CD4-positive, alpha-beta T cell treated with Interleukin-4 for 4 hours (primary cell): ENCODE measurements at regions not wholly inside any gene's neighbourhood (a gene's known extent, or its start where the extent isn't known, plus 50 kb on each side); places are given as distances from the start of the nearest gene placed in this dataset.
"Not testable (repeated sequence)": the region's sequence is repeated elsewhere in the genome, so short reads cannot be mapped to it uniquely, and the experiment has no call there.

Experiments
- DNase-seq: peaks from one replicate; pipeline ENCODE4 v3.0.0-alpha.2; 2020

DNA sequence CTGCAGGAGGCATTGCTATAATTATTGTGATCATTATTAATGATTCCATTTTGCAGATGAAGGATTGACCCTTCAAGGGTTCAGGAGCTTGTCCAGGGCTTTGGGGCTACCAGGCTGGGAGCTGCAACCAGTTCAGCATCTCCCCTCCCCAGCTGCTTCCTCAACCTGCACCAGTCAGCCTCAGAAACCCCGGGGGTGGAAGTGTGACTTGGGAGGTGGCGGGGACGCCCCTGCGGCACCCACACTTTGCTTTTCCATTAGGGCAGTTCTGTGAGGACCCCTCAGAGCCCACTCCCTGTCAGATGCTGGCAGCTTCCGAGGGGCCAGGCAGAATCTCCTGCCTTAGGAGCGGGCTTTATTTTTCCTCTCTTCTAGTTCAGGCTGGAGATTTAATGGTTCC is 85.6 kb downstream of the OLFM1 start:
- DNase-seq = no peak

DNA sequence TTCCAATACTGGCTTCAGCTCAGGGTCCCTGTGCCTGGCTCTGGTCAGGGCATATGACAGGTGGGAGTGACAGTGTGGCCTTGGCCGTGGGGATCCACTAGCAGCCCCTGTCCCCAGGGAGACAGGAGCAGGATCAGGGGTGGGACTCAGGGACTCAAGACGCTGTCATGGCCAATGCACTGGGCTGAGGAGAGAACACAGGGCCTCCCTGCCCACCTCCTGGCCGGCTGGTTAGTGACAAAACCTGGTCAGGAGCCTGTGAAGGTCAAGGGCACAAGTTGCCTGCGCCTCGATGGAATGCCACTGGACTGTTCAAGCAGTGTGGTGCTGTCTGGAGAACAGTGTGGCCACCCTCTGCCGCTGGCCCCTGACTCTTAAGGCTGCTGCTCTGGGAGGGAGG is 86.8 kb downstream of the OLFM1 start:
- DNase-seq = no peak

DNA sequence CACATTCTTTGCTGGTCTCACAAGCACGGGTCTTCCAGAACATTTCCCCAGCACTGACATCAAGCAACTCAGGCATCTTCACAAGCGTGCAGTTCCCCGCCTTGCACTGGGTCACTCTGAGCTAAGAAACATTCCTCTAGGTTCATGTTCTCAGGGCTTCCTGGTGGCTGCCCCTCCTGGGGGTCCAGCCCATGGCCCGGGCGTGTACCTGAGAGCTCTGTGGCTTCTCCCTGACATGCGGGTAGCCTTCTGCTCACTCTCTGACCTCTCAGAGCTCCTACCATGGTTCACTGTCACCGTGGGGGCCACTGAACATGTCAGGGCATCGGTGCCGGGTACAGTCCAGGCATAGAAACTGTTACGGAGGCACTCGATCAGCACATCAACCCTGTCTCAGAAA is 87.5 kb downstream of the OLFM1 start:
- DNase-seq = no peak

DNA sequence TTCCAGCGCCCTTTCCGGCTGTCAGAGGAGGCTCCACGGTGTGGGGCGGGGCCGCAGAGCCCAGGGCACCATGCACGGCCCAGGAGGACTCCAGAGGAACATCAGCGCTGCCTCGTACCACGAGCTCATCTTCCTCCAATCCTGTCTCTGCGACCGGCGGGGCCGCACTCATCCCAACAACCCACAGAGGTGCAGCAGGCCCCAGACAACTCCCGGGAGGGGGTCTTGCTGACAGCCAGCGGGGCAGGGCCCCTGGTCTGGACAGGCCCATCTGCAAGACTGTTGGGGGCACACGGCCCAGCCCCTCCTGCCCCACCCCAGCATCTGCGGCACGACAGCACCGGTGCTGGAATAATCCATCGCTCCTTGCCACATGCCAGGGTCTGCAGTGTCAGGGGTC is 88.8 kb downstream of the OLFM1 start:
- DNase-seq = no peak

DNA sequence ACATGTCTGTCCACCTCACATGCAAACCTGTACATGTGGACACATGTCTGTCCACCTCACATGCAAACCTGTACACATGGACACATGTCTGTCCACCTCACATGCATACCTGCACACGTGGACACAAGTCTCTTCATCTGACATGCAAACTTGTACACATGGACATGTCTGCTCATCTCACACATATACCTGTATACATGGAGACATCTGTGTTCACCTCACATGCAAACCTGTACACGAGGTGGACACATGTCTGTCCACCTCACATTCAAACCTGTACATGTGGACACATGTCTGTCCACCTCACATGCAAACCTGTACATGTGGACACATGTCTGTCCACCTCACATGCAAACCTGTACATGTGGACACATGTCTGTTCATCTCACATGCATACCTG is 90.1 kb downstream of the OLFM1 start:
- DNase-seq = not testable (repeated sequence)

DNA sequence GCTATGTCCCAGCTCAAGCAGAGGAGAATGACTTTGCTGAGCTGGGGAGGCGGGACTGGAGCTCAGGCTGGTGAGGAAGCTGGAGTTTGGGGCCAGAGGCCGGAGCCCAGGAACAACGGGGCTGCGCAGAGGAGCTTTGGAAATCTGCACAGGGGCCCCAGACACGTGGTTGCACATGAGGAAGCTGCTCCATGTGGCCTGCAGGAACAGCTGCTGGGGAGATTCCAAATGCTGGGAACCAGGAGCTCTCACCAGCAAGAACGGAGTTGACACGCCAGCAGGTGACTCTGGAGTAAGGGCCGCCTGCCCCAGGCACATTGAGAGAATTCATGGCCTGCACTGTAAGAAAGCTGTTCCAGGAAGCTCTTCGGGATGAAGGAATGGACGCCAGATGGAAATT is 91.0 kb downstream of the OLFM1 start:
- no peak for DNase-seq

DNA sequence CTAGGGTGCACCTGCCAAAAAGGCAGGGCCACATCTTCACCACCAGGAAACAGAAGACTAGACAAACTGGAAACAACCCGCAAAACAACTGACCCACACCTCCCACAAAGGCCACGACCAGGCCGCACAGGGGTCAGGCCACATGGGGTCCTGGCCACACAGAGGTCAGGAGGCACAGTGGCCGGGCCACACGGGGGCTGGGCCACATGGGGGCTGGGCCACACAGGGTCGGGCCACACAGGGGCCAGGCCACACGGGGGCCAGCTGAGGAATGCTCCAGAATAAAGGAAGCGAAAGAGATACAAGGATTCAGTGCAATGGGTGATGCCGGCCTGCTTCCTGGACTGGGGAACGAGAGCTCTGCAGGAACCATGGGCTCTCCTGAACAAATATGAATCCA is 91.6 kb downstream of the OLFM1 start:
- DNase-seq = no peak

DNA sequence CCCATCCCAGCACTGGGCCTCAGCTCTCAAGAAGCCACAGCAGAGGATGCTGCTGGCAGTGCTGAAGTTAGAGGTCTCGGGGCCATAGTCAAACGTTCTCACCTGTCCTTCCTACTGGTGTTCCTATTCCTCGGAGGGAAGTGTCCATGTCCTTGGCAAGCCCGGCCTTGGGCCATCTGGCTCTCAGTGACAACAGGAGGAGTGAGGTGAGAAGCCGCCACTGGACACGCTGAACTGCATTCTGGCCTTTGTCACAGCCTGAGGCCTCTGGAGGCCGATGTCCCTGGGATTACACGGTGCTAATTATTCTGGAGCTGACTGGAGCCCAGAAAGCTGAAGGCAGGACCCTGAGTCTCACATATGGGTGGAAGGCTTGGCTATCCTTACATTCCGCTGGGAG is 92.5 kb downstream of the OLFM1 start:
- no peak for DNase-seq

DNA sequence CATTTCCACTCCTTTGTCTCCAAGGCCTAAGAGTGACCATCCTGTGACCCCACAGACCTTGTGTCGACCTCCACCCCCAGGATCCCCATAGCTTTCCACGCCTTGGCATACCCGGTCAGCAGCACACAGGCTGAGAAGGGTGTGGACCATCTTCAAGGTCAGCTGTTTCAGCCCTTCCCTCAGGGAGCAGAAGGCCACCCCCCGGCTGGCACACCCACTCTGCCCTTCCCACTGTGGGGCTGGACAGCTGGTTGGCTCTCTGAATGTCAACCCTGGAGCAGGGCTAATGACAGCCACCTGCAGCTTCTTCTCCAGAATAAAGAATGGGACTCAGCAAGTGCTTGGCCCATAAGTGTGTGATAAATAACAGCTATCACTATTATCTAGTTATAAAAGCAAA is 93.1 kb downstream of the OLFM1 start:
- no peak for DNase-seq

DNA sequence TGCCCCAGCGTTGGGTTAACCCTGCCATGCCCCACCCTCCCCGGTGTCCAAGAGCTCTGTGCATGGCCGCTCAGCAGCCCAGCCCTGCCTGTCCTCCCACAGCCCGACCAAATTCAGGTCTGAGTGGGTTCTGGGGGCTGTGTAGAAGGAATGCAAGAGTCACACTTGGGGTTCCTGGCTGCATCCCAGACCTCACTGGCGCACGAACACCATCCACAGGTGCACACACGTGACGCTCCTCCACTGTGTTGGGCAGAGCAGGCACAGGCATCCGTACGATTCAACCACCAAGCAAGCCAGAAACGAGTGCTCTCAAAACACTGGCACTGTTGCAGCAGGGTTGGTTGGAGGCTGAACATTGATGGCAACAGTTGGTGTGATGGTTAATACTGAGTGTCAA is 93.9 kb downstream of the OLFM1 start:
- no peak for DNase-seq

DNA sequence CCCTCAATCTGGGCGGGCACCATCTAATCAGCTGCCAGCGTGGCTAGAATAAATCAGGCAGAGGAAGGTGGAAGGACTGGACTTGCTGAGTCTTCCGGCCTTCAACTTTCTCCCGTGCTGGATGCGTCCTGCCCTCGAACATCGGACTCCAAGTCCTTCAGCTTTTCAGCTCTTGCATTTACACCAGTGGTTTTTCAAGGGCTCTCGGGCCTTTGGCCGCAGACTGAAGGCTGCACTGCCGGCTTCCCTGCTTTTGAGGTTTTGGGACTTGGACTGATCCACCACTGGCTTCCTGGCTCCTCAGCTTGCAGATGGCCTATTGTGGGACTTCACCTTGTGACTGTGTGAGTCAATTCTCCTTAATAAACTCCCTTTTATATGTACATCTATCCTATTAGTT is 94.4 kb downstream of the OLFM1 start:
- DNase-seq = not testable (repeated sequence)

DNA sequence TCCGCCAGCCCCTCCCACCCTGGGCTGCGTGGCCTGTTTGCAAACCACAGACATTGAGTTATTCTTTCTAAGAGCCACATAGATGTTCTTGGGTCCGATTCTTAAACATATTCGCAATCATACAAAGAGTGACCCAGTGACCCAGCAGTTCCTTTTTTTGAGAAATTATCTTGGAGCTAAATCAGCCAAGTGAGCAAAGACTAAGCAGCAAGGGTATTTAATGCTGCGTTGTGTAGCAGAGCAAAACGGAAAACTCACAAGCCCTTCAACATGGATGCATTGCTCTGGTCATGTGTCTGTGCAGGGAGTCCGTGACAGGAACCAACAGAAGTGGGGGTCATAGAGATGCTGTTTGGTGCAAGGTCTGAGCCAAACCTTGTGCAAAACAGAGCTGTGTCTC is 95.6 kb downstream of the OLFM1 start:
- DNase-seq = no peak

DNA sequence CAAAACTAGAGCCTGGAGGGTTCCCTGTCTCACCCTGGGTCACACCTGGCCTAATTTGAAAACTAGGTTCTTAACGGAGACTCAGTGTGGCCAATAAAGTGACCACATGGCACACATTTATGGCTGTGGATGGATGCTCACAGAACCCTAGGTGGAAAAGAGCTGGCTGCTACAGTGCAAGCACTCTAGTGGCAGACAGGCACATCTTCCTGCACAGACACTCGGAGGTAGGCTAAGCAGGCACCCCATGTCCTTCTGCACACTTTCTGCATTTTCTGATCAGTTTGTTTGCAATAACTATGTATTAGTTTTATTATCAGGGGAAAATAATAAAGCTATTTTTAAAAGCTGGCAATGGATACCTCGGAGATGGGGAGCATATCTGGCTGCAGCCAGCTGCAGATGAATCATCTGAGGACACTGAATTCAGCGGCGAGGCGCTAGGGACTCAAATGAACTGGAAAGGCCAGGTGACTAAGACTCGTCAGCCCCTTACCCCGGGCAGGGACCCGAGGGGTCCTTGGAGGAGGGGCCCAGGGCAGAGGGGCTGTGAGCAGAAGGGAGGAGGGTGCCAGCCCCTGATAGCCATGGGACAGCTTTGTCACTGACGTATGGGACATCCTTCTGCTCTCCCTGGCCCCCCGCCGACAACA is 96.2 kb downstream of the OLFM1 start:
- no peak for DNase-seq

DNA sequence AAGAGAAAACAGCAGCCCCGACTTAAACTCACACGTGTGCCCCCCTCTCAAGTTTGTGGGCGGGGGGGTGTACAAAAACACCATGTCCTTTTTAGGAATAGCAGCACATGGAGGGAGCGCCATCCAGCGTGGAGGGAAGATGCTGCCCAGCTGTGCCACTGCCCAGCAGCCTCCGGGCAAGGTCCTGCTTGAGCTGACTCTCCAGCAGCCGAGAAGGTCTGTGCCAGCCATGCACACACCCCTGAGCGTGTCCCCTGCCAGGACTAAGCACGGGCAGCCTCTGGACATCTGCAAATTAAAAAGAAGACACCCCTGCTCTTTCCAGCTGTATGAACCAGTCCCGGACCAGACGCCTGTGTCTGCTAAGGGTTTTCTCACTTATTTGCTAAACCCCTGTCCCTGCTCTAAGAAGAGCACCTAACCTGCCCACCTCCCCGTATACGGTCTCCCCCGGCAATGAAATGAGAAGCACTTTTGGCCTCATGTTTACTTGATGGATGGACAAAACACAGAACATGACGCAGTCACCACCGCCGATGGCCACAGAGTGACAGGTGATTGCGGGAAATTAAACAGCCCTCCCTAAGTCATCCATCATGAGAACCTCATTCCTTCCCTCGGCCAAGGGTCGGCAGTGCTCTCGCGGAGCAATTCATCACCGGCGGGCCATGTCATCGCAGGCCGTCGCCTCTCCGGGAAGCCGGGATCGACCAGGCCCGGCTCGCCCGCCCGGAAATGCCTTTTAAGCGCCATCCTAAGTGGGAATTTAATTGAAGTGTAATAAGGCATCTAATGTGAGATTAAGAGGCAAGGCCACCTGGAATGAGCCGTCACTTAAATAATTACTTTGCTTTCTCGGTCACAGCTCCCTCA is 96.9 kb downstream of the OLFM1 start:
- no peak for DNase-seq

DNA sequence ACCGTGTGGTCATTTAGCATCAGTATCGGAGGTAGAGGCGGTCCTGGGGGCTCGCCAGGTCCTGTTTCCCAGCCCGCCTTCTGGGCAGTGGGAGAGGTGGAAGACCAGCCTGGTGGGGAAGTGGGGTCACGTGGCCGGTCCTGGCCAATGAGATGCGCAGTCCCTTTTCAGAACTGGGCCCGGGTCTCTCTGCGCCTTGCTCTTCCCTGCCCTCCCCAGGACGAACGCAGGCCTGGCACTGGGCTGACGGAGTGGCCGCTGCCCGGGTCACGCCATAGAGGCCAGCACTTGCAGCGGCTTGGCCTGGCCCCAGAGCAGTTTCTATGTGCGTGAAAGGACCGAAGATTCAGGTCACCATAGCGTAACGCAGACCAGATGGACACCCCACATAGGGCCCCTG is 97.6 kb downstream of the OLFM1 start:
- no peak for DNase-seq

DNA sequence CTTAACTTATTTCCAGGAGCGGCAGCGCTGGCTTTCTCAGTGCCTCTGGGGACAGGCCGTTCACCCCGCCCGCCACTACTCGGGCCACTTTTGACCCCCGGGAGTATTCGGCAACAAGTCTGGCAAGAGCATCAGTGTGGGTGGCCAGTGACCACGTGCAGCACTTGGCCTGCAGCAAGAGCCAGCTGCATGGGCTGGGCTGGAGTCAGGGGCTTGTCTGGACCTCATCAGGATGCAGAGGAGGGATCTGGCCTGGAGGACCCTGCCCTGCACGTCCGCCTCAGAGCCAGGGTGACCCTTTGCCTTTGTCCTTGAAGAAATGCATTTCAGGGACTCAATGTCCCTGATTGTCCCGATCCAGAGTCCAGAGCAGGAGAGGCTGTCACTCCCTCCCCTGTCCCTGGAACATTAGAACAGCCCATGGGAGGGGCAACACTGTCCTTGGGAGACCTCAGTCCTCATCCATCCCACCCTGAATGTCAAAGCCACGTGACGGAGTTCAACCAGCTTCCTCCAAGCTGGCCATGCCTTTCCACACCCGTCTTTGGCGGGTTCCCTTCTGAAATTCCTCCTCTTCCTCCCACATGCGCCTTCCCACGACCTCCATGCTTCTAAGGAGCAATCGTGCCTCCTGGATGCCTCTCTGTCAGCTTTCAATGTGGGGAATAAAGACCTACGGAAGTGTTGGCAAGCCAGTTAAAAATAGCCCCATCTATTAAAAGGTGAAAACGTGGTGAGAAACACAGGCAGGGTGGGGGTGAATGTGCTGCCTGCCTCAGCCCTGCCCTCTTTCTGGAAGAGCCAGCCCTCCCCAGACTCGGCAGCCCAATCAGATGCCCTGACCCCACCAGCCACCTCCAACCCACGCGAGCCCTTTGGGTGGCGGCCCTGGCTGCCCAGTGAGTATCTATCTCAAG is 99.0 kb downstream of the OLFM1 start:
- DNase-seq = no peak

DNA sequence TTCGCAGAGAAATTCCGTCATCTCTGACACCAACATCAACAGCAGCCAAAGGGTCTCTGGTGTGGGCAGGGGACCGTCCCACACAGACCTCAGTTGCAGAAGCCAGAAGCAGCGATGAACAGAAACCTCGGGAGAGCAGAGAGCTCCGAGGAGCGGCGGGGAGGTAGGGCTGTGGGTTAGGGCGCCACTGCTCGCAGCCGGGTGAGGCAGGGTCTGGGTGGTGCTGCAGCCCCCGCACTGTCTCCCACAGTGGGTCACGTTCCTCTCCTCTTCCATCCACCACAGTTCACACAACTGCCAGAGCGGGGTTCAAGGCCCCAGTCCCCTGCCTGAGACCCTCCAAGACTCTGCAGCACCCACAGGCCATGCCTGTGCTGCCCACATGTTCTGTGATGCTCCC is 99.9 kb downstream of the OLFM1 start:
- DNase-seq = no peak

DNA sequence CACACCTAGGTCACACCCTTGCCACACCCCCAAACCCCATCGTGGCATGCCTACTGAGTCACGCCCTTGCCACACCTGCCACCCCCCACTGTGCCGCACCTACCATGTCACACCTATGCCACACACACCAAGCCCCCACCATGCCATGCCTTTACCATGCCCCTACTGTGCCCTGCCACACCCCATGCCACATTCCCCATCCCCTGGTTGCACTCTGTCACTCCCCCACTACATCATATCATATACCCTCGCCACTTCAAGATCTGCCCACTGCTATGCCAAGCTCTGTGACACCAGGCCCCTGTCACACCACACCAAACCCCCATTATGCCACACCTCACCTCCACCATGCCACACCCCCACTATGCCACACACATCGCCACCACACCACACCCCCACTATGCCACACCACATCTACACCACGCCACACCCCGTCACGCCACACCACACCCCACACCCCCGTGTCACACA is 101.2 kb downstream of the OLFM1 start:
- no peak for DNase-seq

DNA sequence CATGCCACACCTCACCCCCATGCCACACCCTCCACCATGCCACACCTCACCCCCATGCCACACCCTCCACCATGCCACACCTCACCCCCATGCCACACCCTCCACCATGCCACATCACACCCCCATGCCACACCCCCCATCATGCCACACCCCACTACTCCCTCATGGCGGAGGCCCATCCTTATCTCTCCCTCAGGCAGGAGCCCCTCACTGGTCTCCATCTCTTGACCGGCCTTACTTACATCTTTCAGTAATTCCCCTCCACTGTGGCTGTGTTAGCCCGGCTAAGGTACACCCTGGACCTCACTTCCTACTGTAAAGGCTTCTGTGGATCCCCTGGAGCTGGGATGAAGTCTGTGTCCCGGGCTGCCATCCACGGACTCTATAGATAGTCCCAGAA is 102.0 kb downstream of the OLFM1 start:
- no peak for DNase-seq

DNA sequence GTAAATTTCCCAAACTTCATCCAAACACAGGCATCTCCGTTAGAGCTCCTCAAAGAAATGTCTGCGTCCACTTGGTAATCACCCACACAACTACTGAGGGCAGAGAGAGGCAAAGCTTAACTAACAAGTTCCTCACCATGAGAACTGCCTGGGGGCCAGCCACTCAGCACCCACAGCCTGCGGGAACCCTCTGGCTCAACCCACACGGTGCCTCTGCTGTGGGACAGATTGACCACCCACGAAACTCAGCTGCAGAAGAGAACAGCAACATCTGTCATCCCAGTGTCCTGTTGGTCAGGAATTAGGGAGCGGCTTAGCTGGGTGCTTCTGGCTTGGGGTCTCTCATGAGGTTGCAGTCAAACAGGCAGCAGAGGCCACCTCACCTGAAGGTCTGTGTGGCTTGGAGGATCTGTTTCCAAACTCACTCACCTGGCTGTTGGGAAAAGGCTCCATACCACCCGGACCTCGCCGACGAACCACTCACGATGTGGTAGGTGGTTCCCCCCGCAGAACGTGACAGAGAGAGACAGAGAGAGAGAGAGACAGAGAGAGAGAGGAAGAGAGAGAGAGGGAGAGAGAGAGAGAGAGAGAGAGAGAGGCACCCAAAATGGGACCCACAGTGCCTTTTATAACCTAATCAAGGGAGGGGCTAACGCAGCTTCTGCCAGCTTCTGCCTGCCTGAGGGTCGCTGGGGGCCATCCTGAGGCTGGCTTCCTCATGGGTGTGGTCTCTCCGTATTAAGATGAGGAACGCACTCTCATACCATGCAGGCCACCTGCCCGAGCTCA is 103.5 kb downstream of the OLFM1 start:
- DNase-seq = no peak

DNA sequence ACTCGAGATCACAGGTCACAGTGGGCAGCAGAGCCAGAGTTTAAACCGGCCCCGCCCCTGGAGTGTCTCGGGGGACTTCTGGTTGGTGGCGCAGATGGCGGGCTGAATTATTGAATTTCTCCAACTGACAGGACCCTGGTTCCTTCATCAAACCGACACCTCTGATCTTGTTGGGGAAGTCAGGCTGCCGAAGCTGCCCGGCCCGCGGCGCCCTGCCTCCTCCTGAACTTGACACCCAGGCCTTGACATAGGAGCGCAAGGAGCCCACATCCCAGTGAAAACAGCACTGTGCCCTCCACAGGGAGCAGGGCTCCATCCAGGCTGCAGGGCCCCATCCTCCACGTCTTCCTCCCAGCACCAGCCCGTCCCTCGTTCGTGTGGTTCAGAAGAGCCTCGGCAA is 105.2 kb downstream of the OLFM1 start:
- no peak for DNase-seq

DNA sequence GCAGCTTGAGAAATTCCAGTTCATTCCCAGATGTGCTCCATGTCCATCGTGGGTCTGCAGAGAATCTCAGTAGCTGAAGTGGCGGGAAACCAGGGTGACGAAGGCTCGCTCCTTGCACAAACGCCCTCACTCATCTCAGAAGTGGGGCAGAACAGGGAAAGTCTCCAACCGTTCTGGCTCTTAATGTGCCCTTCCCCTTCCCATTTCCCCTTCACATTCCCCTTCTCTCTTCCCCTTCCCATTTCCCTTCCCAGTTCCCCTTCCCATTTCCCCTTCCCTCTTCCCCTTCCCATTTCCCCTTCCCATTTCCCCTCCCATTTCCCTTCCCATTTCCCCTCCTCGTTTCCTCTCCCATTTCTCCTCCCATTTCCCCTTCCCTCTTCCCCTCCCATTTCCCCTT is 108.5 kb downstream of the OLFM1 start:
- DNase-seq = not testable (repeated sequence)

DNA sequence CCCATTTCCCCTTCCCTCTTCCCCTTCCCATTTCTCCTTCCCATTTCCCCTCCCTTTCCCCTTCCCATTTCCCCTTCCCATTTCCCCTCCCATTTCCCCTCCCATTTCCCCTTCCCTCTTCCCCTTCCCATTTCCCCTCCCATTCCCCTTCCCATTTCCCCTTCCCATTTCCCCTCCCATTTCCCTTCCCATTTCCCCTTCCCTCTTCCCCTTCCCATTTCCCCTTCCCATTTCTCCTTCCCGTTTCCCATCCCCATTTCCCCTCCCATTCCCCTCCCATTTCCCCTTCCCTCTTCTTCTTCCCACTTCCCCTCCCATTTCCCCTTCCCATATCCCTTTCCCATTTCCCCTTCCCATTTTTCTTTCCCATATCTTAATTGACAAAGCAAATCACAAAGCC is 109.0 kb downstream of the OLFM1 start:
- DNase-seq = no peak
